ENCODE measurements at regions not wholly inside any gene's neighbourhood (a gene's known extent, or its start where the extent isn't known, plus 50 kb on each side); places are given as distances from the start of the nearest gene placed in this dataset.

GRCh38 chr16:80062361-80063030 lies 462.0 kb upstream of the MAF start:
- TF ChIP-seq CTCF (conservative IDR thresholded peaks at IDR 0.05) (no peak), EZH2 (IDR thresholded peaks at IDR 0.05; ENCODE audit: low read depth) (no peak)

Data from PC-9 (cell line).